Subcutaneous abdominal adipose tissue (tissue), 5 donors: ENCODE measurements at regions not wholly inside any gene's neighbourhood (a gene's known extent, or its start where the extent isn't known, plus 50 kb on each side); places are given as distances from the start of the nearest gene placed in this dataset.

Source experiments
- H3K27ac ChIP-seq: one replicate; pipeline ENCODE4 v1.7.0; 2013; ENCODE audit warnings: low read depth, mild to moderate bottlenecking, inconsistent platforms, low read length, moderate library complexity
- H3K27me3 ChIP-seq, 5 donors: one replicate each; pipeline ENCODE4 v1.7.0; 2013; ENCODE audit warnings: low read length in 5 of 5, inconsistent platforms in 1 of 5; ENCODE audit not compliant: control insufficient read depth in 5 of 5, insufficient read depth in 4 of 5
- H3K36me3 ChIP-seq, 5 donors: one replicate each; pipeline ENCODE4 v1.7.0; 2013; ENCODE audit warnings: low read length in 5 of 5; ENCODE audit not compliant: control insufficient read depth in 5 of 5, insufficient read depth in 5 of 5
- H3K4me1 ChIP-seq, 5 donors: one replicate each; pipeline ENCODE4 v1.7.0; 2013; ENCODE audit warnings: low read length in 5 of 5, mild to moderate bottlenecking in 3 of 5, moderate library complexity in 1 of 5; ENCODE audit not compliant: control insufficient read depth in 5 of 5, insufficient read depth in 5 of 5
- H3K4me3 ChIP-seq, 5 donors: one replicate each; pipeline ENCODE4 v1.7.0; 2013; ENCODE audit warnings: low read length in 5 of 5, low read depth in 1 of 5
- H3K9ac ChIP-seq, 5 donors: one replicate each; pipeline ENCODE4 v1.7.0; 2013; ENCODE audit warnings: low read length in 5 of 5, mild to moderate bottlenecking in 4 of 5, moderate library complexity in 3 of 5
- H3K9me3 ChIP-seq, 5 donors: one replicate each; pipeline ENCODE4 v1.7.0; 2013; ENCODE audit warnings: low read length in 5 of 5; ENCODE audit not compliant: control insufficient read depth in 5 of 5
- donor health status: healthy.
- donor health status: healthy.
- donor health status: healthy.
- donor health status: healthy.
- donor health status: healthy.

DNA sequence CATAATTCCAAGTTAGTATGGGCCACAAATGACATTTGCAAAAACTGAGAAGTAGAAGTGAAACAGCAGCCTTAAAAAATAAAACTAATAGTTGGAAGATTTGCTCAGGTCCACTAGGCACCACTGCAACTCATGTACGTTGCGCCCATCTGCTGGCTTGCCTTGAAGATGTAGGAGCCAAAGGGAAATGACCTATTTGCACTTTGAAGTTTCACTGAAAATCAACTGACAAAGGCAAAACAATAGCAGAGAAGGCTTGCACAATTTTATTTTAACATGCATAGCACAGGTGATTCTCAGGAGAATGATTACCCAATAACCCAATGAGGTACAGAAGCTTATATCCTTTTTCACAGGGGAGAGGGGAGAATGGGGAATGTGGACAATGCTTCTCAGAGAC is 170.1 kb upstream of the USP25 start:
- Histone ChIP-seq H3K27me3 (peaks cover 0 to 4% (median 0%) of the 10 kb centered on the region in 5 donors), H3K9ac (no peak overlapping the region), H3K27ac (no peak overlapping the region), H3K4me3 (no peak overlapping the region), H3K9me3 (no peaks in the 10 kb centered on the region), H3K36me3 (no peaks in the 10 kb centered on the region), H3K4me1 (no peaks in the 10 kb centered on the region)

DNA sequence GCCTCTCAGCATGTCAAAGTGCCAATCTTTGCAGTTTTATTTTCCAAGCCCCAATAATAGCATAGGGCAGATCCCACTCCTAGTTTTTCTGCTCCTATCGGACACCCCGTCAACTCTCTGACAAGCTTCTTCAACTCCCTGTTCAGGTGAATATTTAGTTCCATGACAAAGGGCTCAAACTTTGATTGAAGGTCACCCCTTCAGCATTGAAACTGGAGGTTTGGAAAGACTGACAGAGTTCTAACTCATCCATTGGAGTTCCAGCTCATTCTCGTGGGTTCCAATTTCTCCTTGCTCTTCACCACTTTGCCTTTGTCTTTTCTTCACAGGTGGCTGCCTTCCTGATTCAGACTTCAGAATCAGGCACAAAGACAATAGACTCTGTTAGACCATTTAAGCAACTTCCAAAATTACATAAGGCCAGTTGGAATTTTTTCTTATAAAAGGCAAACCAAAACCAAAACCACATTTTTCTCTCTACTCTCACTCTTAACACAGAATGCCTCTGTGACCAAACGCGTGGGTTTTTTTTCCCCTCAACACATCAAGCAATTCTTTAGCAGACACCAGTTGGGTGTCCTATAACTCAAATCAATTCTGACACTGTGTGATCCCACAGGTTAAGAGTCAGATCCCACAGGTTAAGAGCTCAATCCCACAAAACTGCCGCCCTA is 169.3 kb upstream of the USP25 start:
- H3K9me3 ChIP-seq = no peaks in the 10 kb centered on the region
- no peak overlapping the region for H3K9ac ChIP-seq
- no peak overlapping the region for H3K27ac ChIP-seq
- H3K4me3 ChIP-seq = no peak overlapping the region
- H3K36me3 ChIP-seq = no peaks in the 10 kb centered on the region
- H3K4me1 ChIP-seq = no peaks in the 10 kb centered on the region
- H3K27me3 ChIP-seq = peaks cover 0 to 4% (median 0%) of the 10 kb centered on the region in 5 donors

DNA sequence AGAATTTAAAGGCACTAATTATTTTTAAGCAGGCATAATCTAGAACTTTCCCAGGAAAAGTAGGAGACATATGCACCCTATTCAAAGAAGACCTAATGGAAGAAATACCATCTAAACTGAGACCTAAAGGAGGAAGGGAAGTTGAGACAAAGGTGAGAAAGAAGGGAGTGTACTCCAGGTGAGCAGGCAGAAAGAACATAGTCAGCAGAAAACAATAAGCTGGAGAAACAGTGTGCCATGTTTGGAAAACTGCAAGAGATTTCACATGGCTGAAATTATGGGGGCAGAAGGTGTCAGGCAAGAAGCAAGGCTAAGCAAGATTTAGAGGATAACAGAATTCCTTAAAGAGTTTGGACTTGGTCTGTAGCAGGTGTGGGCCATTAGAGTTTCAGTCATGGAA is 167.0 kb upstream of the USP25 start:
- H3K9me3 ChIP-seq = no peaks in the 10 kb centered on the region
- H3K36me3 ChIP-seq = no peaks in the 10 kb centered on the region
- no peak overlapping the region for H3K4me3 ChIP-seq
- H3K9ac ChIP-seq = no peak overlapping the region
- H3K27me3 ChIP-seq = peaks cover 0 to 4% (median 0%) of the 10 kb centered on the region in 5 donors
- no peak overlapping the region for H3K27ac ChIP-seq
- no peaks in the 10 kb centered on the region for H3K4me1 ChIP-seq

DNA sequence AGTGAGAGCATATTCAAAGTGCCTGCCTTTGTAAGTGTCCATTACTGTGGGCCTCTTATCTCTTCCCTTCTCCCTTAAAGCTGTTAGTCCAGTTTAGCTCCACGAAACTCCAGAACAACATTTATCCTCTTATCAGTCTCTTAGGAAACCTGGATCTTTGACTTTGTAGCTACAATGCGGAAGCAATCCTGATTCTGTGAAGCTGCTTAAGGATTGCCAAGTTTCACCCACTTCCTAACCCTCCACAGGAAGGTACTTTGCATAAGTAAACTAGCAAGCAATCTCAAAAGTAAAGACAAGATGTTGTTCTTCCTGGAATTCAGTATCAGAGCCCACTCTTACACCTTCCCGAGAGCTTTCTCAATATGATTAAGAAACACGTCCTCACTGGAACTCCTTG is 164.9 kb upstream of the USP25 start:
- Histone ChIP-seq H3K4me3 (no peak overlapping the region), H3K27ac (no peak overlapping the region), H3K27me3 (peaks cover 0 to 4% (median 0%) of the 10 kb centered on the region in 5 donors), H3K4me1 (peaks cover 0 to 7% (median 0%) of the 10 kb centered on the region in 5 donors), H3K9me3 (no peaks in the 10 kb centered on the region), H3K9ac (no peak overlapping the region), H3K36me3 (no peaks in the 10 kb centered on the region)

DNA sequence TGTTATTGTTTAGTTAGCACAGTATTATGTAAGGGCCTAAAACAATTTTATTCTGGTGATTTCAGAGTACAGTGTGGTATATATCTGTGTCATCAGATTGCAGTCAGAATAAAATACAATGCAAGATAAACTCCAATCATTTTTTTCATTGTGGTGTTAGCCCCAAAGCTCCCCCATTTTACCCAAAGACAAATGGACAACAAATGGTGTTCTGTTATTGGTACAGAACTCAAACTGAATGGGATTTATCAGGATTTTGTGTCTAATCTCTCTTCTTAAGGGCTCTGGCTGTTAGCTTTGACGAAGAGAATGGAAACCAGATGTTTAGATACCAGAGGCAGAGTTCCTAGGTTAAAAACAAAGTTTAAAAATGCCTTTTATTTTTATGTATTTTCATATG is 163.1 kb upstream of the USP25 start:
- Histone ChIP-seq H3K9ac (no peak overlapping the region), H3K9me3 (no peaks in the 10 kb centered on the region), H3K4me1 (peaks cover 0 to 7% (median 0%) of the 10 kb centered on the region in 5 donors), H3K27ac (no peak overlapping the region), H3K36me3 (no peaks in the 10 kb centered on the region), H3K27me3 (peaks cover 0 to 4% (median 0%) of the 10 kb centered on the region in 5 donors), H3K4me3 (no peak overlapping the region)

DNA sequence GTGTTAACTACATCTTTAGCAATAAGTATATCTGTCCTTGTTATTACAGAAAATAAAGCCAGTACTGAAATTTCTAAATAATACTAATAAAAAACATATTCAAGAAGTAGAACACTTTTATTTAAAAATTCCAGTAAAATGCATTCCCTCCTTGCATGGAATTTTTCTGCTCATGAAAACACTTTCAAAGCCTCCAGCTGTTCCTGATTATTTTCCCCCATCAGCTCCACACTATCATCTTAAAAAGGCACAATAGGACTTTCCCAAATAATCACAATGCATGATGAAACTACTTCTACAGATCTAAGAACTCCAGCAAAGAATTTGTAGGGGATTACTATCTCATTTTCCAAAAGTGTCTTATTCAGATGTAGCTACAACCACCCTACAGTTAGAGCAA is 162.6 kb upstream of the USP25 start:
- Histone ChIP-seq H3K27me3 (peaks cover 0 to 2% (median 0%) of the 10 kb centered on the region in 5 donors), H3K36me3 (no peaks in the 10 kb centered on the region), H3K4me3 (no peak overlapping the region), H3K4me1 (peaks cover 0 to 7% (median 0%) of the 10 kb centered on the region in 5 donors), H3K27ac (no peak overlapping the region), H3K9ac (no peak overlapping the region), H3K9me3 (no peaks in the 10 kb centered on the region)

DNA sequence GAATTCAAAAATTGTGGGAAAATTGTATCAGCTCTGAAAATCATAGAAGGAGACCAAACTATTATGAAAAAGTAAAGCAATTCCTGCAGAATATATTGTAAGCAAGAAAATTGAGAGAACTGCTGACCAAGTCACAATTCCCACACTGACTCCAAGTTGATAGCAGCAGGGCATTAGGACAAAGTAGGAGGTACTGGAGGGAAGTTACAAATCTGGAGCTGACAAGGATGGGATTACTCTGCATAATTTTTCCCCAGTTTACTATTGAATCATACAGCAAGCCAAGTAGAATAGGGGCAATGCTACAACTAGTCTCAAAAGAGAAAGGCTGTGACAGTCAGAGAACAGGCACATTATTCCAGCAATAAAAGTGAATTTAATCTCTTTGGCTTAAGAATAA is 161.3 kb upstream of the USP25 start:
- Histone ChIP-seq H3K9me3 (no peaks in the 10 kb centered on the region), H3K36me3 (no peaks in the 10 kb centered on the region), H3K4me1 (peaks cover 0 to 7% (median 0%) of the 10 kb centered on the region in 5 donors), H3K4me3 (no peak overlapping the region), H3K27me3 (no peaks in the 10 kb centered on the region), H3K9ac (no peak overlapping the region), H3K27ac (no peak overlapping the region)

DNA sequence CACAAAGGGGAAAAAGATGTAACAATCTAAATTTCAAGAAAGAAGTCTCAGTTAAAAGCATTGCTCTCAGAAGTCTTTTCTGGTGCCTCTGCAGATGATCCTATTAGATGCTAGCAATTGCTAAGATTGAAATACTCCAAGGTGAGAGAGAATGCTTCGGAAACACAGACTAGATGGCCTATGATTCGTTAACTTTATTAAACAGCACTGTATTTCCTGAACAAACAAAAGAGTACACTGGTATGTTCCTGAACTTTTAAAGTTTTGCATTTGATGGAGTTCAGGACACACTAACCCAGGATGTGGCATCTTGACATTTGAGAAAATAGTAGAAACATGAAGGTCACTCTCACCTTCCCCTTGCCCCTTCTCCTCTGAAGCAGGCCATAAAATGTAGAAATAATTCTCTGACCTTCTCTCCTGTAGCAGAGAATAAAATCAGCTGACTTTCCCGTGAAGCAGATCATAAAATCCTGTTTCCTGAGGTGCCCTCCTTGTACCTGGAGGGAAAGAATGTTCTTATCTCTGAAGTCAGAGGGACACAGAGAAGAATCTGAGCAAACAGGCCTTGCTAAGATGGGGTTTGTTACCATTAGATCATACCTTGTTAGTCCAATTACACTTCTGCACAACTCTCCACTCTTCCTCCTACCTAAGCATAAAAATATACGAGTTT is 142.9 kb upstream of the USP25 start:
- H3K4me1 ChIP-seq = no peaks in the 10 kb centered on the region
- no peak overlapping the region for H3K27ac ChIP-seq
- H3K9me3 ChIP-seq = no peaks in the 10 kb centered on the region
- H3K36me3 ChIP-seq = no peaks in the 10 kb centered on the region
- H3K4me3 ChIP-seq = no peak overlapping the region
- H3K9ac ChIP-seq = no peak overlapping the region
- H3K27me3 ChIP-seq = no peaks in the 10 kb centered on the region

DNA sequence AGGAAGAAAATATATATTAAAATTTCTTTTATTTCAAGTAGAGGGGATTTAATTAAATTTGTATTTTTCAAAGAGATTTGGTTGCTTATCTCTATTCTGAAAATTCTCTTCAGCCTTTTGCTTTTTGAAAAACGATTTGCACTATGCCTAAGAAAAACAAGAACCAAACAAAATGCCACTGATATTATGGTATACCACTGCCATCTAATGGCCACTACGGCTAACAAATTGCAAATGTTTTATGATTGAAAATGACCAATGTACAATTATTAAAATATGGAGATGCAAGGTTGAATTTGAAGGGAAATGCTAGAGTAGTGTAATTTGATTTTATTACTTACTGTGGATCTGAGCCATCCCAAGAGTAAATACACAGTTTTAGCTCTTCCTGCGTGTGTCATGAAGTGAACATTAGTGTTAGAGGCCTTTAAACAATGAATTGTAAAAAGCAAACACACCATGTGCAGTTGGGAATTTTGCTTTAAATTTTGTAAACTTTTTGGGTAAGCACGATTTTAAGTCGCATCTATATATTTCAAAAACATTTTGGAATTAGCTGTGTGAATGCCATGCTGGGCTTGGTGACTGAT is 137.4 kb upstream of the USP25 start:
- Histone ChIP-seq H3K4me3 (no peak overlapping the region), H3K4me1 (no peaks in the 10 kb centered on the region), H3K27me3 (no peaks in the 10 kb centered on the region), H3K27ac (no peak overlapping the region), H3K36me3 (no peaks in the 10 kb centered on the region), H3K9me3 (no peaks in the 10 kb centered on the region), H3K9ac (no peak overlapping the region)

DNA sequence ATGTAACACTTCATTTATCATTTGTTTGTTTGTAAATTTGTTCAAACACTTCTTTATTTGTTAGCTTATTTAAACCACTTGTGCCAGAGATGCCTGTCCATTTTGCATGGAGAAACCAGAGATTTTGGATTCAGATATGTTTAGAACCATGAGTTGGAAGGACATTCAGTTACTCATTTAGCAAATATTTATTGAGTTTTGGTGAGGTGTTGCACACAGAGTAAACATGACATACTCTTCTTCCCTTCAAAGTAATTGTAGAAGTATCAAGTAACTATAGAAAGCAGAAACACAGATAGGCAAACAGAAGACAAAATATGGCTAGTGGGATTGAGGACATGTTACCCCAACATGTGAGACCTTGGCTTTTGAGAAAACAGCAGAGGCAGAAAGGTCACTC is 136.8 kb upstream of the USP25 start:
- H3K4me1 ChIP-seq = no peaks in the 10 kb centered on the region
- H3K36me3 ChIP-seq = no peaks in the 10 kb centered on the region
- H3K9me3 ChIP-seq = no peaks in the 10 kb centered on the region
- H3K27ac ChIP-seq = no peak overlapping the region
- no peak overlapping the region for H3K9ac ChIP-seq
- no peaks in the 10 kb centered on the region for H3K27me3 ChIP-seq
- H3K4me3 ChIP-seq = no peak overlapping the region
